Spleen (tissue), 11 donors: ENCODE measurements at regions not wholly inside any gene's neighbourhood (a gene's known extent, or its start where the extent isn't known, plus 50 kb on each side); places are given as distances from the start of the nearest gene placed in this dataset.

ENCODE experiments used
- DNase-seq: peaks from one replicate; pipeline ENCODE4 v3.0.0-alpha.2; 2020
- H3K27ac ChIP-seq, 8 donors: fragments of 200-600 bp; sonication (generic) in 7 of 8; 1 replicate in 4 of 8; 2 replicates in 4 of 8; pipeline versions ENCODE4 v1.5.0 to v1.8.0; 2016 to 2021; ENCODE audit warnings: inconsistent platforms in 4 of 8, mild to moderate bottlenecking in 4 of 8, moderate library complexity in 1 of 8
- H3K27me3 ChIP-seq, 7 donors: fragments of 200-600 bp; sonication (generic) in 6 of 7; replicated peaks in 1 of 7; 1 replicate in 4 of 7; 2 replicates in 3 of 7; pipeline versions ENCODE4 v1.5.0 to v1.8.0; 2016 to 2021; ENCODE audit warnings: inconsistent platforms in 3 of 7, mild to moderate bottlenecking in 1 of 7
- H3K36me3 ChIP-seq, 6 donors: fragments of 200-600 bp; sonication (generic) in 5 of 6; 1 replicate in 4 of 6; 2 replicates in 2 of 6; pipeline versions ENCODE4 v1.5.0 to v1.8.0; 2016 to 2021; ENCODE audit warnings: inconsistent platforms in 2 of 6
- H3K4me1 ChIP-seq, 6 donors: fragments of 200-600 bp; sonication (generic) in 5 of 6; 1 replicate in 3 of 6; 2 replicates in 3 of 6; pipeline versions ENCODE4 v1.5.0 to v1.8.0; 2016 to 2021; ENCODE audit warnings: inconsistent platforms in 3 of 6
- H3K4me3 ChIP-seq, 8 donors: fragments of 200-600 bp; sonication (generic) in 7 of 8; 1 replicate in 4 of 8; 2 replicates in 4 of 8; pipeline versions ENCODE4 v1.5.0 to v1.8.0; 2016 to 2021; ENCODE audit warnings: inconsistent platforms in 4 of 8, mild to moderate bottlenecking in 4 of 8, moderate library complexity in 2 of 8
- H3K9me3 ChIP-seq, 8 donors: fragments of 200-600 bp; sonication (generic) in 7 of 8; 1 replicate in 4 of 8; 2 replicates in 4 of 8; pipeline versions ENCODE4 v1.5.0 to v1.8.0; 2016 to 2021; ENCODE audit warnings: inconsistent platforms in 4 of 8
- CTCF ChIP-seq, 11 experiments: fragments of 200-600 bp in 7 of 11; fragments of 450-650 bp in 4 of 11; sonication (generic) in 4 of 11; IDR thresholded peaks in 8 of 11; conservative IDR thresholded peaks in 3 of 11; 1 replicate in 7 of 11; 2 replicates in 4 of 11; pipeline versions ENCODE4 v1.4.0 to v1.8.0; 2016 to 2021; ENCODE audit warnings: antibody characterized with exemption in 11 of 11, inconsistent platforms in 4 of 11, mild to moderate bottlenecking in 1 of 11
- POLR2A ChIP-seq, 3 donors: fragments of 450-650 bp; IDR thresholded peaks; one replicate each; pipeline ENCODE4 v1.5.1; 2017; ENCODE audit warnings: antibody characterized with exemption in 3 of 3, mild to moderate bottlenecking in 1 of 3
- POLR2AphosphoS5 ChIP-seq, 3 donors: sonication (generic); formaldehyde crosslinking; IDR thresholded peaks; one replicate each; pipeline ENCODE4 v1.5.1; 2017; ENCODE audit warnings: antibody characterized with exemption in 3 of 3
- WGBS, 5 donors: extraction: QIAGEN DNeasy Blood & Tissue Kit in 3 of 5; methylation state at CpG; one replicate each; pipeline versions ENCODE4 v1.1.5 to v1.1.7; 2013 to 2018; 5-methylcytosine and 5-hydroxymethylcytosine counted together
- intact Hi-C: fragments of 100-400 bp; cut with DNase I; formaldehyde crosslinking; loops from one replicate; pipeline ENCODE4 v1.15.0; 2023; ENCODE audit warnings: low total_unique reads
- donor health status: healthy with polysubstance abuse.
- donor health status: DM: no; HTN: no; CAD: no; lungs with moderate emphysema.
- donor health status: DM: no; HTN: no; CAD: no.
- donor health status: Bipolar disorder and iron deficiency.
- donor health status: healthy.
- donor health status: DM: no; HTN: no; CAD: no.
- donor health status: DM: yes; HTN: yes; CAD: no.

DNA sequence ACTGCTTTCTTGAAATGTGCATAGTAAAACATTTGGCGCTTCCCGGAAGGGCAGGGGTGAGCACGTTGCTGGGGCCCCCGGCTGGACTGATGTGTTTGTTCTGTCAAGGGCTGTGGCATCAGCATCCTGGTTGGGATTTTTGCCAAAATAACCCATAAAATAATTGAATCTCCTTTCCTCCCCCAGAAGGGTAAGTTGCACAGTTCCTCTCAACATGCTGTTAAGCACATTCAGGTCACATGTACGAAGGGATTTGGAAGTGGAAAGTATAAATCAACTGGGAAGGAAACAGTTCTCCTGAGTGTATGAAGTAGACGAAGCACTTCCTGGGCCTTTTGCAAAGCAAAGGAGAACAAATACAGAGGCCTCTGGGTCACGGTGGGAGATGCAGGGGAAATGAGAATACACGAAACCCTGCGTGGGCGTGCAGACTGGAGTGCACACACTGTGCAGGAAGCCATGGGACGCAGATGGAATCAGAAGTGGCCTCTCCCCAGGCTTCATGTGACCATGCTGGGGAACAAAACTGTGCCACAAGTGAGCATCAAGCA, 183.9 kb downstream of the LPIN1 start:
- no peak for DNase-seq
- peak overlapping the region in 4 of 8 donors; percentile 4 to 38 (median 15) for H3K27ac ChIP-seq
- intact Hi-C loops, result no loop called here
- no peak overlapping the region for H3K4me3 ChIP-seq
- no peaks in the 10 kb centered on the region for H3K36me3 ChIP-seq
- H3K9me3 ChIP-seq, result no peaks in the 10 kb centered on the region
- peaks cover 0 to 17% (median 10%) of the 10 kb centered on the region in 6 donors for H3K4me1 ChIP-seq
- TF ChIP-seq POLR2A (IDR thresholded peaks at IDR 0.05) (no peak), POLR2AphosphoS5 (IDR thresholded peaks at IDR 0.05) (peak in 1 of 3 donors; percentile 11), CTCF (IDR thresholded peaks at IDR 0.05 in 8 of 11, conservative IDR thresholded peaks at IDR 0.05 in 3 of 11) (no peak)
- no peaks in the 10 kb centered on the region for H3K27me3 ChIP-seq
- WGBS, 5 donors, result 28 to 47% (median 37%) methylated on average over 11 of the region's 11 CpGs

DNA sequence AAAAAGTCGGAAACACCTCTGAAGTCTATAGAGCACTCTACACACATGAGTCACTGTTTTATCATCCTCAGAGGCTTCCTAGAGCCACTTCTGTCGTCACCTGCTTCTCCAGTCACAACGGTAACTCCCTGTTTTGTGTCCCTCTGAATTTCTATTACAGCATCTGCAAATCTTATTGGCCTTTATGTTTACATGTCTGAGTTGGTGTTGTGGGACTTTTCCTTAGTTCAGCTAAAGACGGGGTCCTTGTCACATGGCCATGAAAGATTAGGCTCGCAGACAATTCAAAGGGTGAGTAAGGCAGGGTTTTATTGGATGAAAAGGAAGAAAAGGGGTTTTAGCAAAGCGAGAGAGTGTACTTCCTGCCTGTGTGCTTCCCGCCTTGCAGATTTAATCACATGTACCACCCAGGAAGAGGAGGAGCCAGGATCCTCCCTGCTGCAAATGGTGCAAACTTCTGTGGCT, 185.6 kb downstream of the LPIN1 start:
- TF ChIP-seq POLR2A (IDR thresholded peaks at IDR 0.05) (no peak), CTCF (IDR thresholded peaks at IDR 0.05 in 8 of 11, conservative IDR thresholded peaks at IDR 0.05 in 3 of 11) (no peak), POLR2AphosphoS5 (IDR thresholded peaks at IDR 0.05) (no peak)
- no peak overlapping the region for H3K4me3 ChIP-seq
- 79 to 90% (median 85%) methylated on average over 7 of the region's 7 CpGs for WGBS, 5 donors
- no peaks in the 10 kb centered on the region for H3K27me3 ChIP-seq
- DNase-seq, result no peak
- H3K9me3 ChIP-seq, result no peaks in the 10 kb centered on the region
- H3K27ac ChIP-seq, result no peak overlapping the region
- H3K36me3 ChIP-seq, result no peaks in the 10 kb centered on the region
- intact Hi-C loops, result no loop called here
- peaks cover 0 to 17% (median 10%) of the 10 kb centered on the region in 6 donors for H3K4me1 ChIP-seq

- intact Hi-C loops, result no loop called here
- no peak for TF ChIP-seq POLR2A (IDR thresholded peaks at IDR 0.05)
- no peak for TF ChIP-seq POLR2AphosphoS5 (IDR thresholded peaks at IDR 0.05)
- no peak for TF ChIP-seq CTCF (IDR thresholded peaks at IDR 0.05 in 8 of 11, conservative IDR thresholded peaks at IDR 0.05 in 3 of 11)
- Histone ChIP-seq H3K4me3 (no peak overlapping the region), H3K4me1 (peaks cover 0 to 17% (median 10%) of the 10 kb centered on the region in 6 donors), H3K27me3 (no peaks in the 10 kb centered on the region), H3K36me3 (no peaks in the 10 kb centered on the region), H3K27ac (no peak overlapping the region), H3K9me3 (no peaks in the 10 kb centered on the region)
- DNase-seq, result no peak
- 90 to 96% (median 94%) methylated on average over 3 of the region's 3 CpGs for WGBS, 5 donors
These were observed 186.5 kb downstream of the LPIN1 start for GRCh38 chr2:11932962-11933361.

GRCh38 chr2:11933854-11934253, 187.4 kb downstream of the LPIN1 start:
- Histone ChIP-seq H3K4me1 (peaks cover 0 to 17% (median 10%) of the 10 kb centered on the region in 6 donors), H3K27me3 (no peaks in the 10 kb centered on the region), H3K4me3 (no peak overlapping the region), H3K9me3 (no peaks in the 10 kb centered on the region), H3K27ac (no peak overlapping the region), H3K36me3 (no peaks in the 10 kb centered on the region)
- no peak for DNase-seq
- intact Hi-C loops, result no loop called here
- TF ChIP-seq POLR2A (IDR thresholded peaks at IDR 0.05) (no peak), CTCF (IDR thresholded peaks at IDR 0.05 in 8 of 11, conservative IDR thresholded peaks at IDR 0.05 in 3 of 11) (no peak), POLR2AphosphoS5 (IDR thresholded peaks at IDR 0.05) (no peak)
- WGBS, 5 donors, result 68 to 85% (median 76%) methylated on average over 3 of the region's 3 CpGs
